H9 (cell line): ENCODE measurements at regions not wholly inside any gene's neighbourhood (a gene's known extent, or its start where the extent isn't known, plus 50 kb on each side); places are given as distances from the start of the nearest gene placed in this dataset.

Source experiments
- DNase-seq: peaks from one replicate; pipeline ENCODE4 v3.0.0-alpha.2; 2017
- H2AFZ ChIP-seq: one replicate; pipeline ENCODE4 v1.6.1; 2013; ENCODE audit warnings: mild to moderate bottlenecking, low read length, control low read depth, moderate library complexity
- H2AK5ac ChIP-seq: 2 replicates; pipeline ENCODE4 v1.6.1; 2013; ENCODE audit warnings: low read length, control low read depth, mixed read lengths; ENCODE audit not compliant: insufficient read length
- H2BK120ac ChIP-seq: one replicate; pipeline ENCODE4 v1.6.1; 2013; ENCODE audit warnings: low read depth, mild to moderate bottlenecking, low read length, control low read depth, inconsistent platforms; ENCODE audit not compliant: poor library complexity, severe bottlenecking
- H2BK12ac ChIP-seq: 2 replicates; pipeline ENCODE4 v1.6.1; 2013; ENCODE audit warnings: low read length, control low read depth, mixed read lengths, low read depth; ENCODE audit not compliant: insufficient read length
- H2BK15ac ChIP-seq: 2 replicates; pipeline ENCODE4 v1.6.1; 2013; ENCODE audit warnings: low read depth, low read length, control low read depth
- H2BK20ac ChIP-seq: one replicate; pipeline ENCODE4 v1.6.1; 2013; ENCODE audit warnings: low read depth, mild to moderate bottlenecking, low read length, control low read depth, inconsistent platforms; ENCODE audit not compliant: poor library complexity, severe bottlenecking
- H2BK5ac ChIP-seq: 2 replicates; pipeline ENCODE4 v1.6.1; 2013; ENCODE audit warnings: low read length, control low read depth, mixed read lengths; ENCODE audit not compliant: insufficient read length
- H3K14ac ChIP-seq: 2 replicates; pipeline ENCODE4 v1.6.1; 2013; ENCODE audit warnings: low read length, control low read depth; ENCODE audit not compliant: insufficient read depth
- H3K18ac ChIP-seq: 2 replicates; pipeline ENCODE4 v1.6.1; 2013; ENCODE audit warnings: low read depth, mild to moderate bottlenecking, mixed read lengths, low read length, control low read depth; ENCODE audit not compliant: insufficient read length
- H3K23ac ChIP-seq: 2 replicates; pipeline ENCODE4 v1.6.1; 2013; ENCODE audit warnings: low read length, control low read depth, mixed read lengths, low read depth; ENCODE audit not compliant: insufficient read length
- H3K23me2 ChIP-seq: 2 replicates; pipeline ENCODE4 v1.6.1; 2013; ENCODE audit warnings: low read depth, mild to moderate bottlenecking, mixed read lengths, low read length, control low read depth; ENCODE audit not compliant: insufficient read length, poor library complexity, severe bottlenecking
- H3K27ac ChIP-seq: 2 replicates; pipeline ENCODE4 v1.5.1; 2013; ENCODE audit warnings: low read length, control low read depth, mixed read lengths, low read depth; ENCODE audit not compliant: insufficient read length
- H3K27me3 ChIP-seq: 2 replicates; pipeline ENCODE4 v1.6.1; 2013; ENCODE audit warnings: low read length, control low read depth, inconsistent platforms; ENCODE audit not compliant: insufficient read depth
- H3K4ac ChIP-seq: 2 replicates; pipeline ENCODE4 v1.6.1; 2013; ENCODE audit warnings: low read depth, mild to moderate bottlenecking, control low read depth, inconsistent platforms, low read length, moderate library complexity
- H3K4me1 ChIP-seq: 2 replicates; pipeline ENCODE4 v1.6.1; 2013; ENCODE audit warnings: low read length, control low read depth, inconsistent platforms; ENCODE audit not compliant: insufficient read depth
- H3K4me2 ChIP-seq: 2 replicates; pipeline ENCODE4 v1.6.1; 2013; ENCODE audit warnings: low read length, control low read depth, mixed read lengths; ENCODE audit not compliant: insufficient read length, insufficient read depth
- H3K56ac ChIP-seq: 2 replicates; pipeline ENCODE4 v1.6.1; 2013; ENCODE audit warnings: low read depth, mild to moderate bottlenecking, mixed read lengths, low read length, control low read depth; ENCODE audit not compliant: insufficient read length
- H3K79me1 ChIP-seq: 2 replicates; pipeline ENCODE4 v1.6.1; 2013; ENCODE audit warnings: low read depth, mild to moderate bottlenecking, moderate library complexity, low read length, control low read depth, inconsistent platforms; ENCODE audit not compliant: insufficient read depth, poor library complexity, severe bottlenecking
- H3K79me2 ChIP-seq: 2 replicates; pipeline ENCODE4 v1.6.1; 2013; ENCODE audit warnings: low read length, control low read depth, inconsistent platforms; ENCODE audit not compliant: insufficient read depth
- H3K9ac ChIP-seq: 2 replicates; pipeline ENCODE4 v1.6.1; 2013; ENCODE audit warnings: low read length, control low read depth, mixed read lengths; ENCODE audit not compliant: insufficient read length; ENCODE audit errors: extremely low read depth
- H3K9me3 ChIP-seq: one replicate; pipeline ENCODE4 v1.6.1; 2013; ENCODE audit warnings: low read depth, low read length, inconsistent platforms; ENCODE audit not compliant: control insufficient read depth
- H3T11ph ChIP-seq: one replicate; pipeline ENCODE4 v1.6.1; 2013; ENCODE audit warnings: mild to moderate bottlenecking, low read length, control low read depth, inconsistent platforms
- H4K20me1 ChIP-seq: one replicate; pipeline ENCODE4 v1.6.1; 2013; ENCODE audit not compliant: control insufficient read depth, insufficient read length, insufficient read depth
- H4K5ac ChIP-seq: 2 replicates; pipeline ENCODE4 v1.6.1; 2013; ENCODE audit warnings: low read depth, mild to moderate bottlenecking, mixed read lengths, low read length, control low read depth; ENCODE audit not compliant: insufficient read length
- H4K8ac ChIP-seq: replicated peaks from 2 replicates; pipeline ENCODE4 v1.6.1; 2013; ENCODE audit warnings: low read length, control low read depth, mixed read lengths, low read depth; ENCODE audit not compliant: insufficient read length
- H4K91ac ChIP-seq: 2 replicates; pipeline ENCODE4 v1.6.1; 2013; ENCODE audit warnings: low read depth, mild to moderate bottlenecking, moderate library complexity, mixed read lengths, low read length, control low read depth; ENCODE audit not compliant: insufficient read length
- H3K27ac Mint-ChIP-seq, 3 experiments: 2 replicates in 2 of 3; 3 replicates in 1 of 3; pipeline ENCODE4 v1.8.0; 2020 to 2021; ENCODE audit warnings: mixed read lengths in 3 of 3, mild to moderate bottlenecking in 1 of 3, moderate library complexity in 1 of 3
- H3K27me3 Mint-ChIP-seq: 2 replicates; pipeline ENCODE4 v1.8.0; 2021; ENCODE audit warnings: low read depth, mild to moderate bottlenecking, moderate library complexity, mixed read lengths
- H3K36me3 Mint-ChIP-seq, 3 experiments: 2 replicates in 2 of 3; 3 replicates in 1 of 3; pipeline ENCODE4 v1.8.0; 2020 to 2021; ENCODE audit warnings: low read depth in 3 of 3, mixed read lengths in 3 of 3; ENCODE audit not compliant: insufficient read depth in 1 of 3
- H3K4me1 Mint-ChIP-seq, 2 experiments: 2 replicates each; pipeline ENCODE4 v1.8.0; 2020; ENCODE audit warnings: mixed read lengths in 2 of 2
- H3K4me3 Mint-ChIP-seq, 2 experiments: 2 replicates in 1 of 2; 3 replicates in 1 of 2; pipeline ENCODE4 v1.8.0; 2020 to 2021; ENCODE audit warnings: mild to moderate bottlenecking in 2 of 2, mixed read lengths in 2 of 2, moderate library complexity in 1 of 2
- H3K9me3 Mint-ChIP-seq, 2 experiments: 2 replicates in 1 of 2; 3 replicates in 1 of 2; pipeline ENCODE4 v1.8.0; 2020; ENCODE audit warnings: mild to moderate bottlenecking in 2 of 2, mixed read lengths in 2 of 2, moderate library complexity in 1 of 2
- WGBS: extraction: QIAGEN DNeasy Blood & Tissue Kit; methylation state at CpG from one replicate; pipeline ENCODE4 v1.1.7; 2013; ENCODE audit warnings: missing lambda C conversion rate, low lambda C conversion rate, mixed read lengths; ENCODE audit not compliant: insufficient read length; ENCODE audit errors: extremely low coverage; 5-methylcytosine and 5-hydroxymethylcytosine counted together
- TF ChIP-seq, protein P1 (sequence below): fragments of 200-600 bp; sonication (generic); conservative IDR thresholded peaks from 3 replicates; pipeline ENCODE4 v1.8.0; 2021; ENCODE audit warnings: antibody characterized with exemption, mild to moderate bottlenecking

DNA sequence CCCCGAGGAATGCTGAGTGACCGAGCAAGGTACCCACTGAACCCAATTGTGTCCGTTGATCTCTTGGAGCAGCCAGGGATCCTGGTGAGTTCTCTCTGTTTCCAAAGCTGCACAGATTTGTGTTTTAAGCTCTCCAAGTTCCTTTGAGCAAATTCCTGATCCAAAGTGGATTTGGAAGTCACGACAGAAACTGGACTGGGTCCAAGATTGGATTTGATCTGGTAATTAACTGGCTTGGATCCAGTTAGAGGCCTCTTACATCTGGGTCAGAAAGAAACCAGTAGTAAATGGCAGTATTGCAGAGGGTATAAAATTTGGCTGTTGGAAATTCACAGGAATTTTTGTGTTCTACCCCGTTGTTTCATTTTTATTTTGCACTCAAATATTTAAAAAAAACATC, 119.5 kb downstream of the PMP22 start:
- H4K20me1 ChIP-seq, result no peaks in the 10 kb centered on the region
- H3K23me2 ChIP-seq, result no peaks in the 10 kb centered on the region
- H2AFZ ChIP-seq, result no peak overlapping the region
- Mint-ChIP-seq H3K27ac (no peak overlapping the region), H3K9me3 (peaks cover 0 to 6% of the 10 kb centered on the region in 2 experiments; a peak in 3 of 5 replicates), H3K4me1 (no peaks in the 10 kb centered on the region), H3K27me3 (no peaks in the 10 kb centered on the region), H3K36me3 (peaks cover 0 to 3% (median 2%) of the 10 kb centered on the region in 3 experiments; a peak in 4 of 7 replicates), H3K4me3 (no peak overlapping the region)
- H4K91ac ChIP-seq, result no peak overlapping the region
- H4K5ac ChIP-seq, result no peak overlapping the region
- no peak overlapping the region for H4K8ac ChIP-seq
- H2BK20ac ChIP-seq, result no peak overlapping the region
- H3K79me2 ChIP-seq, result no peaks in the 10 kb centered on the region
- H3K4me2 ChIP-seq, result no peak overlapping the region
- H3K18ac ChIP-seq, result no peak overlapping the region
- H3K27ac ChIP-seq, result no peak overlapping the region
- no peak overlapping the region for H3K23ac ChIP-seq
- no peak overlapping the region for H3K56ac ChIP-seq
- no peak overlapping the region for H2AK5ac ChIP-seq
- no peak overlapping the region for H3K4ac ChIP-seq
- H3K9me3 ChIP-seq, result no peaks in the 10 kb centered on the region
- H3K79me1 ChIP-seq, result no peaks in the 10 kb centered on the region
- WGBS, result no CpG with 5 or more reads among the region's 5 CpGs
- no peak overlapping the region for H2BK12ac ChIP-seq
- no peak overlapping the region for H3K14ac ChIP-seq
- H3K4me1 ChIP-seq, result no peaks in the 10 kb centered on the region
- H3K9ac ChIP-seq, result no peak overlapping the region
- no peaks in the 10 kb centered on the region for H3K27me3 ChIP-seq
- no peak overlapping the region for H3T11ph ChIP-seq
- H2BK15ac ChIP-seq, result no peak overlapping the region
- no peak overlapping the region for H2BK120ac ChIP-seq
- H2BK5ac ChIP-seq, result no peak overlapping the region
- TF ChIP-seq, protein P1, sequence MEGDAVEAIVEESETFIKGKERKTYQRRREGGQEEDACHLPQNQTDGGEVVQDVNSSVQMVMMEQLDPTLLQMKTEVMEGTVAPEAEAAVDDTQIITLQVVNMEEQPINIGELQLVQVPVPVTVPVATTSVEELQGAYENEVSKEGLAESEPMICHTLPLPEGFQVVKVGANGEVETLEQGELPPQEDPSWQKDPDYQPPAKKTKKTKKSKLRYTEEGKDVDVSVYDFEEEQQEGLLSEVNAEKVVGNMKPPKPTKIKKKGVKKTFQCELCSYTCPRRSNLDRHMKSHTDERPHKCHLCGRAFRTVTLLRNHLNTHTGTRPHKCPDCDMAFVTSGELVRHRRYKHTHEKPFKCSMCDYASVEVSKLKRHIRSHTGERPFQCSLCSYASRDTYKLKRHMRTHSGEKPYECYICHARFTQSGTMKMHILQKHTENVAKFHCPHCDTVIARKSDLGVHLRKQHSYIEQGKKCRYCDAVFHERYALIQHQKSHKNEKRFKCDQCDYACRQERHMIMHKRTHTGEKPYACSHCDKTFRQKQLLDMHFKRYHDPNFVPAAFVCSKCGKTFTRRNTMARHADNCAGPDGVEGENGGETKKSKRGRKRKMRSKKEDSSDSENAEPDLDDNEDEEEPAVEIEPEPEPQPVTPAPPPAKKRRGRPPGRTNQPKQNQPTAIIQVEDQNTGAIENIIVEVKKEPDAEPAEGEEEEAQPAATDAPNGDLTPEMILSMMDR, result no peak
- no peak for DNase-seq
